ENCODE measurements at regions not wholly inside any gene's neighbourhood (a gene's known extent, or its start where the extent isn't known, plus 50 kb on each side); places are given as distances from the start of the nearest gene placed in this dataset.
"Not testable (repeated sequence)": the region's sequence is repeated elsewhere in the genome, so short reads cannot be mapped to it uniquely, and the experiment has no call there.

DNA sequence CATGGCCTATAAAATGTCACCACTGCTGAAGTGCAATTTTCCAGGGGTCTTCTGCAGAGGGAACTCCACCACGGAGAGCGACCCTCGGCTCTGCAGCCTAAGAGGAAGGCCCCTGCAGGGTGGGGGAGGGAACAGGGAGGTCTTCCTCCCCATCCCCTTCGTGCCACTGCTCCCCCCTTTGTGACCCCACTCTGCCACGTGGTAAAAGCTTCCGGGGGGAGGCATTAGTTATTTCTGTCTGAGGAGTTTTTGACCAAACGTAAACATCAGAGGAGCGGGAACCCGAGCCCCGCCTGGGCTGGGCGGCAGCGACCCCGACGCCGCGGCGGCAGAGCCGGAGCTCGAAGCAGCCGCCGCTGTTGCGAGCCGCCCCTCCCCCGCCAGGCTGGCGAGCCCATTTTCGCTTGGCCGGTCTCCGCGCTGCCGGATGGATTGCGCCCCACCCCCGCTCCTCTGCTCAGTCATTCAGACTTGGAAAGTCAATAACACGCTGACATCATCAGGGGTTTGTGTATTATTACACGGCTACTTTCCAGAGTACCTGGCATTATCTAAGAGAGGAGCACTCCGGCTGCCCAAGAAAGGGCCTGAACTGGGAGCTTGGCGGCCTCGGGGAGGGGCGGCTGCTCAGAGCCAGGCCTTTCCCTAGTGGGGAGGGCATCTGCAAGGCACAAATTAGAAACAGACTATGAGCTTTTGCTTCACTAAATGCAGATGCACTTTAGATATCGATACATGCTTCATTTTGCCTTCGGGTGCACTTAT is 162.5 kb upstream of the TBL1XR1 start:
- peak; percentile 99 for DNase-seq

DNA sequence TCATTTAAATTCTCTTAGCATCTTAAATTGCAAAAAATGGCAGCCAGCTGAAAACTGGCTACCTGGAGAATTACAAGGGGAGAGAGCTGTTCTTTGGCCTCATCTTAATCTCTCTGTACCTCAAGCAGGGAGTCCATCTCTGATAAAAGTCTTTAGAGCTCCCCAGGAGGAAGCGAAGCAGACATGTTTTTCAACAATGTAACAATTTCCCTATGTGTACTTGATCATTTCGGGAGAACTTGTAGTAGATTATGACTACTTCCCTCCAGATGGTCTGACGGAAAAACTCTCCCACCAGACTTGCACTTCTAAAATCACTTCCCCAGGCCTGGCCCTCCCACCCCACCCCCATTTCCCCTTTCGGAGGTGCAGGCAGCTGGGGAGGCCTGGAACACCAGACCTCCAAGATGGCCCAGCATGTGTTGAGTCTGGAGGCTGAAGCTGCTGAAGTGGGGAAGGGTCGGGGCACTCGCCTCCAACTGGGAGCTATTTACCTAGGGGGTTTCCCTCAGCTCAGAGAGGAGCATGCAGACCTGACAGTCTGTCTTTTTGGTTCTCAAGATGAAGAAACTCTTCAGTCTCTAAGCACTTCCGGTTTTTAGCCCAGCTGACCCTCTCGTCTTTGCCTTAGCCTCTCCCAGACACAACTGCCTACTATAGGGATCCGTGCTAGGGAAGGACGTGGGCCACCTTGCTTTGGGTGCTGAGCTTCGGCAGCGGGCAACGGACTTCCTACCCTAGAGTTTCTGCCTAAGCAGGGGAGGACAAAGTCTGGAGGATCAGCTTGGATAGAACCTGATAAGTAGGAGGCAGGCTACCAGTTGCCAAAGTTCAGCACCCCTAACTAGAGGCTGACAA is 164.0 kb upstream of the TBL1XR1 start:
- no peak for DNase-seq

DNA sequence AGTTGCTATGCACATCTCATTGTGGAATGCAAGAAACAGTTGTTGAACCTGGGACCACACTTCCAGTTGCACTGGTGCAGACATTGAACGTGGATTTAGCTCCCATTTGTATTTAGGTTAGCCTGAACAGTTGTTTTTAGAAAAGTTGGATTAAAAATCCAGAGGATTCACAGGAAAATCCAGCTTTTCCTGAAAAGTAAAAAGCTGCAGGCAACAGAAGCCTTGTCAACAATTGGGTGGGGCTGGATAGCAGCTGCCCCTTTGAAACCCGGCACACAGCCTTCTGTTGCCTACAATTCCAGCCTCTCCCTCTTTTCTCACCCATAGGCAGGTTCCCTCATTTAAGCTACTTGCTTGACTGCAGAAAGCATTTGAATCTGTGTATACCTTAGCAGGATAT is 165.3 kb upstream of the TBL1XR1 start:
- no peak for DNase-seq

DNA sequence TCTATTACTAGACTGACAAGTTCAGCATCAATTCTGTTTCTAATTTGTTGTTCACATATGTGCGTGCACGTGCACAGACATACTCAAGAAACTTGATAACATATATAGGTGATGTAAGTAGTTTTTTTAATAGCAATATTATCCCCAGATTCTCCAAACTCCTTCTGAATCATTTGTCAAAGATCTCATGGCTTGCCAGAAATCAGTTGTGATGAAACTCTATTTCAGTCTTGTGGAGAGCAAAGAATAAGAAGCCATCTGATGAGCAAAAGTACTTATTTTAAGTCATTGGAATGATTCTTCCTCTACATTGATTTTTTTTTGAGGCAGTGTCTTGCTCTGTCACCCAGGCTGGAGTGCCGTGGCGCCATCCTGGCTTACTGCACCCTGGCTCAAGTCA is 167.0 kb upstream of the TBL1XR1 start:
- no peak for DNase-seq

DNA sequence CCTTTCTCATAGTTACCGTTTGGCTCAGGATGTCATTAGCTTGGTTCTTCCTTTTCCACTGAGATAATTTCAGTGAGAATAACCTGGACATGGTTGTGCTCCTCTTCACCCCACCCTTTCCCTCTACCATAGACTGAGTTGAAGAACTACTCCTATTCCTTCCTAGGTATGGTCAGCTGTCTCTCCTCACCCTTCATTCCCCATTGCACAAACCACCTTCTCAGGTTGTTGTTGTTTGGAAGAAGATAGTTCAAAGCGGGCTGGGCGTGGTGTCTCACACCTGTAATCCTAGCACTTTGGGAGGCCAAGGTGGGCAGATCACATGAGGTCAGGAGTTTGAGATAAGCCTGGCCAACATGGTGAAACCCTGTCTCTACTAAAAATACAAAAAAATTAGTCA is 168.0 kb upstream of the TBL1XR1 start:
- not testable (repeated sequence) for DNase-seq

DNA sequence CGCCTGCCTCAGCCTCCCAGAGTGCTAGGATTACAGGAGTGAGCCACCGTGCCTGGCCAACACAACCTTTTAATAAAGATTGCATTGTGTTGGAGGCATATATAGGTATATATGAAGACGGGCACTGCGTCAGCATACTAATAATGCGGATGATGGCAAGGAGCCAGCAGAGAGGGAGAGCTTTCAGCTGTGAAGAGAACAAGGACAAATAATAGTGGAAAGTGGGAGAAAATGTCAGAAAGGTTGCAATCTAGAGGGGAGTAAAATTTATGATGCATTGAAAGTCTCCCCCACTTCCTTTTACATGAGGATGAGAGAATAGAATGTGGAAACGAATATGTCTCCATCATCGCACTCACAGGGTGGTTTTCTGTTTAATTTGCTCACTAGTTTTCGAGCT is 170.5 kb upstream of the TBL1XR1 start:
- no peak for DNase-seq

DNA sequence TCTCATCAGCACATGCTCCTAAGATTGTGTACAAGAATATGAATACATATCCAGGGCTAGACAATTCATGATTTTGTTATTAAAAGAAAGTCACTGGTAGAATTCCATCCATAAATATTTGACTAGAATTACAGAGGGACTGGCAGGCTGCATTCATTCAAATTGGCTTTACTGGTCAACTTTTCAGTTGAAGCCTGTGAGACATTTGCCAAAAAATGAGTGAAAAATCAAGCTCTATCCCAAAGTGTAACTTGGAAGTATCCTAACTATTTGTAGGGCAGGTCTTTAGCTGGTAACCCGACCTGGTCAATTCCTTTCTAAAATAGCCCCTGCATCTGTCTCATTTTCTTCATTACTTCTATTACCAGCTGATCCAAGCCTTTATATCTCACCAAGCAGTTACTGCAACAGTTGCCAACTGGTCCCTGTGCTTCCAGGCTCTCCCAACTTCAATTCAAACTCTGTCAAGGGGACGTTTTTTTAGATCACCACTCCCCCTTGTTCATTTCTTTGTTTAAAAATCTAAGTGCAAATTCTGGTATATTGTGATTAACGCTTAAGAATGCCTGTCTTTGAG is 173.1 kb upstream of the TBL1XR1 start:
- DNase-seq = no peak

DNA sequence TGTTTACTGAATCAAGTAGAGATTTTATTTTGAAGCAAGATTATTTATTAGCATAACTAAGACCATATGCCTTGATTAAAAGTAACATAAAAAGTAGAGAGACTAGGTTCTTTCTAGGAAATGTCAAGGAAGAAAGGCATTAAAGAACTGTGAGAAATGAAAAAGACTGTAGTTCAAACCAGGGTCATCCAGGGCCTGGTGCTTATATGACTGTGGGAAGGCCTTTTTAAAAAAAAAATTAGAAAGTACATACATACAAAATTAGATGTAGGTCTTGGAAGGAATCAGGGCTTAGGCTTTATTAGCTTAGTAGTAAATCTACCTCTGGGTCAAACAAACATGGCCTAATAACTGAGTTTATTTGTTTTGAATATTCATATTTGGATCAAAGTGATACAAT is 173.9 kb upstream of the TBL1XR1 start:
- DNase-seq = no peak

DNA sequence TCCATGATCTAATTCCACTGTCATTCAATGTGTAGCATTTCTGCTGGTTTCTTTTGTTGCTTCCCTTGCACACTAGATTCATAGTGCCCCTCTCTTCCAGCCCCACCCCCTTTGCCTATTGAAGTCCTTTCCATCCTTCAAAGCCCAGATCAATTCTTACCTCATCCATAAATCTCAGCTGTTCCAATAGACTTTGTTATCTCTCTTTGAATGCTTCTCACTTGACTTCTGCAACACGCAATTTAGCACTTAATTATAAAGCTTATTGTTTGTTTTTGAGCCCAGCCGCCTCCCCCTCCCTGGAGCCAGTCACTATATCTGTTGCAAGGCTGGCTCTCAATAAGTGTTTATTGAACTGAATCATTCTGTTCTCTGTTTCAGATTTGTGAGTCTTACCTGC is 174.6 kb upstream of the TBL1XR1 start:
- DNase-seq = no peak

DNA sequence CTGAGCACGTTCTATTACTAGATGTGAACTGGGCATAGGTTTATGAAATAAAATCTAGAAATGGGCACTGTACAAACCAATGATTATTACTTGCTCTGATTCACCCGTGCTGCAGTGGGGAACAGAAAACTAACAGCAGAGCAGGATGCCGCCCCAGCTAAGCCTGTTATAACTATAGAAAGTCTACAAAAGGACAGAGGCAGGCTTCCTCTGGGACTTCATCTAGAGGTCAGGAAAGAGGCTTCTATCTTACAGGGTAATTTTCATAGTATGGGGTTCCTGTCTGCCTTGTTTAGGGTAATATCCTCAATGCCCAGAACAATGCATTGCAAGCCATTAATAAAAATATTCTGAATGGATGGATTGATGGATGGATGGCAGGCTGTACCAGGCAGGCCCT is 177.0 kb upstream of the TBL1XR1 start:
- no peak for DNase-seq

DNA sequence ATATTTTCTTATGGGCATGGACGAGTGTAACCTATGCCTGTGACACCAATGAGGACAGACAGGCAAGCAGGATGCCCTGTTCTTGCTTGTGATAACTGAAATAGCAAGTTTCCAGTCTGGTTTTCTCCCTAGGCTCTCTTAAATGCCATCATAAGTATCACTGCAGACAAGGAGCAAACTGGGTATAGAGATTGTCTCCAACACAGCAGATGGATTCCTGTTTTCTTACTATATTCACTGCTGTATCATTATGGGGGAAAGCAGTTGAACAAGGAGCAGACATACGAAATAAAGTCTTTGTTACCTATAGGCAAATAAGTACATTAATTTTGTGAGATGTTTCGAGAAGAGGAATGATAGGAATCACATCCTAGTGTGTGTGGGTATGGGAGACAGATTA is 178.0 kb upstream of the TBL1XR1 start:
- no peak for DNase-seq

DNA sequence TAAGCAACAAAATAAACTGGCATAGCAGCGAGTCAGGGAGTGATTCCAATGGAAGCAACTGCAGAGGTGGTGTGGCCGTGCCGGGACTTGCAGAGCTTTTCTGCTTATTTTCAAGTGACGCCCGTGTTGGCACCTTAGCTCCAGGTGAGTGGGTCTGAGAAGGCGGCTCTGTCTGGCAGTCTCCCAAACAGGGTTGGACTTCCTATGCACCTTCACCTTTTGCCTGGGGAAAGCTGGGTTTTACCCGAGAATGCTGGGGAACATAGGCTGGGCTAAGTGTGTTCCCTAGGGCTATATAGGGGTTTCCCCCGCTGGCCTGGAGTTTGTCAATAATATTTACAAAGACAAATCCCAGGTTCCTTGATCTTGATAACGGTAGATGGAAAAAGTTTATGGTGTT is 179.9 kb upstream of the TBL1XR1 start:
- no peak for DNase-seq

DNA sequence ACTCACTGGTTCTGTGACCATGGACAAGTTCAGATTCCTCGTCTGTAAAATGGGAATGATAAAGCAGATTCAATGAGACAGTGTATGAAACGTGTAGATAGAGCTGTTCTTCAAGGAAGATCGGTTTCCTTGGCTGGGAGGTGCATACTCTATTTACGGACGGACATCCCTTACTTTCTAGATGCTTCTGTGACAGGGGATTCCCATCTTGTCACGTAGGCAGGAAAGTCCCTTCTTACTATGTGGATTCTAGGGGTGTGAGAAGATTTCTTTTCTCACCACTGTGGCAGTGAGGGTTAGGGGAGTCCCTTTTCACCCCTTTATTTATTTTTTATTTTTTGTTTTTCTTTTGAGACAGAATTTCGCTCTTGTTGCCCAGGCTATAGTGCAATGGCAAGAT is 180.9 kb upstream of the TBL1XR1 start:
- DNase-seq = no peak

DNA sequence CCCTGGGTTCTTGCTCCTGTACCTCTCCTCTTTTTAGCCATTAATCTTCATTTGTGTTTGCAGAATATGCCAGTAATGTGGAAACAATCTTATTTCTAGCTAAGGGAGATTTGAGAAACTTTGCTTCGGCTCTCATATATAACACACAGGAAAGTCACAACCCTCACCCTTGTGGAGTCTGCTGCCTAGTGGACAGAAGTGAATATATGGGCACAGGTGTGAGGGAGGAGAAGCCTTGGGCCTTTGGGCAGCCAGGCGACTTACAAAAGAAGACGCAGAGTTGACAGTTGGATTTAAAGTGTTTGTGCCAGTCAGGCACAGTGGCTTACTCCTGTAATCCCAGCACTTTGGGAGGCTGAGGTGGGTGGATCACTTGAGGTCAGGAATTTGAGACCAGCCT is 181.8 kb upstream of the TBL1XR1 start:
- DNase-seq = no peak

DNA sequence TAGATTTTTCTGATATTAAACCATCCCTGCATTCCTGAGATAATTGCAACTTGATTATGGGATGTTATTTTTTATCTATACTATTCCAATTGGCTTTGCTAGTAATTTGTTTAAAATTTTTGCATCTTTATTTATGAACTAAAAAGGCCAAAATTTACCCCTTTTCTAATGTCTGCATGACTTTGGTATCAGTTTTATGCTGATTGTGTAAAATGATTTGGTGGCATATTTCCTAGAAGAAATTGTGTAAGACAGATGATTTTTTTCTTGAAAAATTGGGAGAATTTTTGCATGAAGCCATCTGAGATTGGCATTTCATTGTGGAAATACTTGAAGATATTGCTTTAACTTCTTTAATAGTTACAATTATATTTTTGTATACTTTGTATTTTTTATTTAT is 183.8 kb upstream of the TBL1XR1 start:
- DNase-seq = no peak

DNA sequence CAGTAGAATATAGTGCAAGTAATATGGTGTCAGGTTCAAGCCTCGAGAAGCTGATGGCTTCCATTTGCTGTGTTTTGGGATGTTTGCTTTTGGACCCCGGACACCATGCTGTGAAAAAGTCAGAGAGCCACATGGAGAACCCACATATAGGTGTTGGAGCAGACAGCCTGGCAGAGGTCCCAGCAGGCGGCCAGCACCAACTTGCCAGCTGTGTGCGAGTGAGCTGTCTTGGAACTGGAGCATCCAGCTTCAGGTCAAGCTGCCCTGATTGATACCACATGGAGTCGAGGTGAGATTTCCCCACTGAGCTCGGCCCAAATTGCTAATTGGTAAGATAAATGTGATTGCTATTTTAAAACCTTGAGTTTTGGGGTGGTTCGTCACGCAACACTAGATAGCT is 185.7 kb upstream of the TBL1XR1 start:
- DNase-seq = no peak

DNA sequence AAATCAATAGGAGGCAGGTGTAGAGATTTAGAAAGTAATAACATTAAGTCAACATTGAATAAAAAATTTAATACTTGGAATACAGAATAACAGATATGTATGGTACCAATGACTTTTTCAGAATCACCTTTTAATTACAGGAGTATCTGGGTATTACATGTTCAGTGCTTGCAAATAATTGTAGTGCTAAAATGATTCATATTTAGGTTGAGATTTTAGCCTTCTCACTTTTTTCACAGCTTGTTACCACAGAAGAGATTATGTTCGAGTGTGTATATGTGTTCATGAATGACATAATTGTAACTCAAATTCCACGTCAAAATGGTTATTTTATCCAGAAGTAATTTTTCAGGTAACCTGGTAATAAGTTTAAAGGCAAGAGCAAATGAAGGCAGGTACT is 187.9 kb upstream of the TBL1XR1 start:
- no peak for DNase-seq

DNA sequence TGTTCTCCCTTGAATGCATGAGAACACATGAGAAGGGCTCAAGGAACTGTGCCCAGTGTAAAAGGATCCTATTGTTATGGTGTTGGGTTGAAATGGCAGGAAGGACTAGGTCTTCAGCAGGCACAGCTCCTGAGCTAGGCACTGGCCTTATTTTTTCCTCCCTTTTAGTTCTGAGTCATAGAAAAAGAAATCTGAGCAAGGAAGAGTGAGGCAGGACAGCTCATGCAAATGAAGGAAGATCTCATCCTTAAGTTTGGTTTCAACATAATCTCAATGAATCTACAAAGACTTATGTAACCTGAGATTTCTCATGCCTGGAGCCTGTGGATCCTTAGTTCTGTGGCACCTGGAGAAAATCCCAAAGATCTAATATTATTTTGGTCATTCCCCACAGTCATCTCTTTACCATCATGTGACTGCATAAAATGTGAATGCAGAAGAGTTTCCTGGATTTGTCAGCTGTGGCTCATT is 188.6 kb upstream of the TBL1XR1 start:
- DNase-seq = no peak

DNA sequence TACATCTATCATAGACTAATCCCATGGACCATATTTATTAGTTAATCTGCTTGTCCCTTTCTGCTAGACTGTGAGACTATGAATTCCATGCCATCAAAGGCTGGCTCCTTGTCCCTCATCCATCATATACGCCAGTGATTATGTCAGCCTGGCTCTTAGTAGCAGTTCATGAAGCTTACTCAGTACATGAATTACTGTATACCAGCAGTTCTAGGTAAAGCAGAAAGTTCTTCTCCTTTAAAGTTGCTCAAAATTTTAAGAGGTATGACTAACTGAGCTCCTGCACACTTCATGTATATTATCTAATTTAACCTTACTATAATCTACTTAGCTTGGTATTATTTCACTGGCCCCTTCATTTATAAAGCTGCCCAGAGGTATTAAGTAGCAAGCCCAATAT is 190.9 kb upstream of the TBL1XR1 start:
- DNase-seq = no peak

DNA sequence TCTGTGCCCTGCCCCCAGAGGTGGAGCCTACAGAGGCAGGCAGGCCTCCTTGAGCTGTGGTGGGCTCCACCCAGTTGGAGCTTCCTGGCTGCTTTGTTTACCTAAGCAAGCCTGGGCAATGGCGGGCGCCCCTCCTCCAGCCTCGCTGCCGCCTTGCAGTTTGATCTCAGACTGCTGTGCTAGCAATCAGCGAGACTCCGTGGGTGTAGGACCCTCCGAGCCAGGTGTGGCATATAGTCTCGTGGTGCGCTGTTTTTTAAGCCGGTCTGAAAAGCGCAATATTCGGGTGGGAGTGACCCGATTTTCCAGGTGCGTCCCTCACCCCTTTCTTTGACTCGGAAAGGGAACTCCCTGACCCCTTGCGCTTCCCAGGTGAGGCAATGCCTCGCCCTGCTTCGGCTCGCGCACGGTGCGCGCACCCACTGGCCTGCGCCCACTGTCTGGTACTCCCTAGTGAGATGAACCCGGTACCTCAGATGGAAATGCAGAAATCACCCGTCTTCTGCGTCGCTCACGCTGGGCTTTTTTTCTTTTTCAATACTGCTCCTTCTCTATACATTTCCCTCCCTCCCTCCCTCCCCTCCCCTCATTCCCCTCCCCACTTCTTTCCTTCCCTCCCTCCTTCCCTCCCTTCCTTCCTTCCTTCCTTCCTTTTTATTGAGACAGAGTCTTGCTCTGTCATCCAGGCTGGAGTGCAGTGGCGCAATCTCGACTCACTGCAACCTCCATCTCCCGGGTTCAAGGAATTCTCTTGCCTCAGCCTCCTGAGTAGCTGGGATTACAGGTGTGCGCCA is 197.1 kb upstream of the TBL1XR1 start:
- not testable (repeated sequence) for DNase-seq

DNA sequence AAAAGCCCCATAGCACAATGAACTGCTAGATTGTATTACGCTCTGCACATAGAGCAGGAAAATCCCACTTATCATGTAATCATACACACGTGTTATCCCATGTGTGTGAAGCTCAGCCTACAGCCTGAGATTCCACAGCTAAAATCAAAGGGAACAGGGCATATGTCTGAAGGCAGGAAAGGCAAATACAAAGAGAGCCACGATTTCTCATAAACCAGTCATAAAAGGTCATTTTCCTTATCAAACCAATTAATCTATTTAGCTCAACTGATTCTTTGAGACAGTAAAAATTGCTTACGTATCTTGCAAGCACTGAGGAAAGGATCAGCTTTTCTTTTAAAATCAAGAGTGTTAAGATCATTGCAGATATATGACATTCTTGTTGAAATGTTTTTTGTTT is 199.5 kb upstream of the TBL1XR1 start:
- no peak for DNase-seq

DNA sequence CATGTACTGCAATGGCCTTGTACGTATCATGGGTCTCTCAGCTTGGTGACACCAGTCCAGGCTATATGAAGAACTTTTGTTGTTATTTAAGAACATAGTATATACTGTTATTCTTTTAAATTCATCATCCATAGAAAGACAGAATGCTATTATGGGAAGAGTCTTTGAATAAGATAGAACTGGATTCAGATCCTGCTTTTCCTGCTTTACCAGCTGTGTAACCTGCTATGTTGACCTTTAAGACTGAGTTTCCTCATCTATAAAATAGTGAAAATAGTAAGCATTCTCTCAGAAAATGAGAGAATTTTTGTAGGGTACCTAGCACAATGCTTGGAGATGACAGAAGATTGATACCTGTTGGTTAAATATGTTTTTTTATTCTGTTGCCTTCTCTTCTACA is 204.1 kb upstream of the TBL1XR1 start:
- no peak for DNase-seq

DNA sequence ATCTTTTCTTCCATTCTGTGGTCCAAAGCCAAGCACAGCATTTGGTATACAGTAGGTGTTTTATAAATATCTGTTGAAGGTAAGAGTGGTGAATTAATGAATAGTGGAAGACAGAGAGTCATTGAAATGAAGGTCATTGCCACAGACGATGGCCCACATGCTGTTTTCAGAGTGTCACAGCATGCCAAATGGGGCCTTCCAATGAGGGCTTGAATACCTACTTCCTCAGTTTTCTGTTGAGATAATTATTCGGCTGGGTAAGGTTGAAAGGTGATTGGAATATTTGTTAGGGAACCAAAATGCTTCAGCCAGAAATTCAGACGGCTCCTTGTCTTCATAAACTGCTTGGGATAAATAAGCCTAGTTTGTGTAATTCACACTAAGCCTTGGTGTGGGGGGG is 205.3 kb upstream of the TBL1XR1 start:
- DNase-seq = no peak

Data from NCI-H1048 (cell line).